DND-41 (cell line): ENCODE measurements at regions not wholly inside any gene's neighbourhood (a gene's known extent, or its start where the extent isn't known, plus 50 kb on each side); places are given as distances from the start of the nearest gene placed in this dataset.

ENCODE experiments used
- ATAC-seq: fragments of 200-7000 bp; cut with Tn5 transposase; 3 replicates; pipeline ENCODE4 v1.9.1; 2021; ENCODE audit warnings: low read depth; ENCODE audit not compliant: insufficient read depth
- DNase-seq: peaks from one replicate; pipeline ENCODE4 v3.0.0-alpha.2; 2020
- H2AFZ ChIP-seq: 2 replicates; pipeline ENCODE4 v1.6.0; 2012; ENCODE audit warnings: low read depth, low read length
- H3K27ac ChIP-seq: 2 replicates; pipeline ENCODE4 v1.5.1; 2012; ENCODE audit warnings: low read length, inconsistent platforms
- H3K27me3 ChIP-seq: fragments of 200-600 bp; sonication (generic); 2 replicates; pipeline ENCODE4 v1.6.0; 2012; ENCODE audit warnings: low read length, mild to moderate bottlenecking, inconsistent platforms; ENCODE audit not compliant: insufficient read depth, poor library complexity
- H3K36me3 ChIP-seq: 2 replicates; pipeline ENCODE4 v1.5.1; 2012; ENCODE audit warnings: low read length, inconsistent platforms; ENCODE audit not compliant: insufficient read depth
- H3K4me1 ChIP-seq: 2 replicates; pipeline ENCODE4 v1.5.1; 2012; ENCODE audit warnings: mild to moderate bottlenecking, low read length; ENCODE audit not compliant: insufficient read depth
- H3K4me2 ChIP-seq: 2 replicates; pipeline ENCODE4 v1.6.0; 2012; ENCODE audit warnings: mild to moderate bottlenecking, moderate library complexity, low read length, inconsistent platforms; ENCODE audit not compliant: insufficient read depth
- H3K4me3 ChIP-seq, 2 experiments: fragments of 200-600 bp in 1 of 2; shearing (Covaris generic) in 1 of 2; 2 replicates each; pipeline ENCODE4 v1.5.1; 2012 to 2016; ENCODE audit warnings: inconsistent platforms in 2 of 2, low read length in 2 of 2, mild to moderate bottlenecking in 2 of 2, low read depth in 1 of 2, moderate library complexity in 1 of 2
- H3K79me2 ChIP-seq: 2 replicates; pipeline ENCODE4 v1.6.0; 2012; ENCODE audit warnings: low read length, inconsistent platforms; ENCODE audit not compliant: insufficient read depth
- H3K9ac ChIP-seq: 2 replicates; pipeline ENCODE4 v1.6.0; 2012; ENCODE audit warnings: low read depth, mild to moderate bottlenecking, inconsistent platforms, low read length, moderate library complexity
- H3K9me3 ChIP-seq: 2 replicates; pipeline ENCODE4 v1.5.1; 2012; ENCODE audit warnings: low read length, moderate library complexity, mild to moderate bottlenecking, inconsistent platforms; ENCODE audit not compliant: insufficient read depth, severe bottlenecking
- H4K20me1 ChIP-seq: 2 replicates; pipeline ENCODE4 v1.6.0; 2012; ENCODE audit warnings: low read length; ENCODE audit not compliant: insufficient read depth
- CTCF ChIP-seq: IDR thresholded peaks from 2 replicates; pipeline ENCODE4 v1.5.1; 2012; ENCODE audit warnings: borderline replicate concordance, low read length, moderate library complexity, mild to moderate bottlenecking; ENCODE audit not compliant: poor library complexity, severe bottlenecking; ENCODE audit errors: extremely low read depth
- EZH2 ChIP-seq: IDR thresholded peaks from 3 replicates; pipeline ENCODE4 v1.6.1; 2012; ENCODE audit warnings: borderline replicate concordance, low read depth, mild to moderate bottlenecking, moderate library complexity, low read length, inconsistent platforms; ENCODE audit not compliant: severe bottlenecking

- Histone ChIP-seq H3K9me3 (no peaks in the 10 kb centered on the region), H3K9ac (no peak overlapping the region), H3K36me3 (no peaks in the 10 kb centered on the region), H3K79me2 (no peaks in the 10 kb centered on the region), H4K20me1 (no peaks in the 10 kb centered on the region), H3K4me2 (no peak overlapping the region), H3K27me3 (no peaks in the 10 kb centered on the region), H2AFZ (no peak overlapping the region), H3K27ac (no peak overlapping the region), H3K4me3 (no peak overlapping the region), H3K4me1 (no peaks in the 10 kb centered on the region)
- ATAC-seq (no peak), DNase-seq (no peak)
- no peak for TF ChIP-seq EZH2
- TF ChIP-seq CTCF = no peak
Measured at GRCh38 chr4:117311215-117311614, 225.8 kb upstream of the TRAM1L1 start.

- Histone ChIP-seq H3K4me1 (no peaks in the 10 kb centered on the region), H2AFZ (no peak overlapping the region), H3K27me3 (no peaks in the 10 kb centered on the region), H3K36me3 (no peaks in the 10 kb centered on the region), H3K27ac (no peak overlapping the region), H3K4me2 (no peak overlapping the region), H3K9ac (no peak overlapping the region), H4K20me1 (no peaks in the 10 kb centered on the region), H3K4me3 (no peak overlapping the region), H3K9me3 (no peaks in the 10 kb centered on the region), H3K79me2 (no peaks in the 10 kb centered on the region)
- DNase-seq (no peak), ATAC-seq (no peak)
- no peak for TF ChIP-seq CTCF
- no peak for TF ChIP-seq EZH2
Measured at GRCh38 chr4:117311989-117312388, 226.6 kb upstream of the TRAM1L1 start.

- no peak for DNase-seq
- H3K9me3 ChIP-seq = no peaks in the 10 kb centered on the region
- H3K36me3 ChIP-seq = no peaks in the 10 kb centered on the region
- no peak overlapping the region for H3K4me3 ChIP-seq
- 0 out of 2 replicates have a peak overlapping the region, but pooled peaks have one; percentile 11 for H2AFZ ChIP-seq
- no peaks in the 10 kb centered on the region for H4K20me1 ChIP-seq
- H3K4me1 ChIP-seq = no peaks in the 10 kb centered on the region
- no peak overlapping the region for H3K4me2 ChIP-seq
- H3K79me2 ChIP-seq = no peaks in the 10 kb centered on the region
- no peak for ATAC-seq
- no peak overlapping the region for H3K9ac ChIP-seq
- no peaks in the 10 kb centered on the region for H3K27me3 ChIP-seq
- no peak overlapping the region for H3K27ac ChIP-seq
- no peak for TF ChIP-seq CTCF
- TF ChIP-seq EZH2 = no peak
Measured at GRCh38 chr4:117324851-117325491, 239.6 kb upstream of the TRAM1L1 start.
